NCI-H1105 treated with DMSO at 0.1 percent for 48 hours (cell line): ENCODE measurements at regions not wholly inside any gene's neighbourhood (a gene's known extent, or its start where the extent isn't known, plus 50 kb on each side); places are given as distances from the start of the nearest gene placed in this dataset.

Experiments
- DNase-seq: peaks from one replicate; lab custom pipeline; 2025; lab: John Stamatoyannopoulos, UW

DNA sequence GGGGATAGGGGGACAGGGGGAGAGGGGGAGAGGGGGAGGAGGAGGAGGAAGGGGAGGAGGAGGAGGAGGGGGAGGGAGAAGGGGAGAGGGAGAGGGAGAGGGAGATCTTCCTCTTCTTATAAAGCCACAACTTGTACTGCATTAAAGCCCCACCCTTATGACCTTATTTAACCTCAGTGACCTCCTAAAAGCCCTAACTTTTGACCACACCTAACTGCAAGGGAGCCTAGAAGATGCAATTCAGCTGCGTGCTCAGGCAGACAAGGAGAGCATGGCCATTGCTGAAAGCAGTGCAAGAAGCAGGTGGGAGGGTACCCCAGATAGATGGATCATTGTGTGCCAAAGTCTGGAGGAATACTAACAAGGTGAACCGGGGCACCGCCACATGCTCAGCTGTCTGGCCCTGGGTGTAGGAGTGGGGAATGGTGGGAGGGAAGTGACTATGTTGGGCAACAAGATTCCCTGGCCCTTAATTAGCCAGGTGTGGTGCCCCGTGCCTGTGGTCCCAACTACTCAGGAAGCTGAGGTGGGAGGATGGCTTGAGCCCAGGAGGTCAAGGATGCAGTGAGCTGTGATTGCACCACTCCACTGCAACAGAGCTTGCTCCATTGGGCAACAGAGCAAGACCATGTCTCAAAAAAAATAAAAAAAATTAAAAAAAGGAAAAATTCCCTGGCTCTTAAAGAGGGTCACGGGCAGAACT is 125.4 kb upstream of the BOD1 start:
- no peak for DNase-seq

GRCh38 chr5:173742432-173742816 is 126.0 kb upstream of the BOD1 start:
- DNase-seq = no peak

DNA sequence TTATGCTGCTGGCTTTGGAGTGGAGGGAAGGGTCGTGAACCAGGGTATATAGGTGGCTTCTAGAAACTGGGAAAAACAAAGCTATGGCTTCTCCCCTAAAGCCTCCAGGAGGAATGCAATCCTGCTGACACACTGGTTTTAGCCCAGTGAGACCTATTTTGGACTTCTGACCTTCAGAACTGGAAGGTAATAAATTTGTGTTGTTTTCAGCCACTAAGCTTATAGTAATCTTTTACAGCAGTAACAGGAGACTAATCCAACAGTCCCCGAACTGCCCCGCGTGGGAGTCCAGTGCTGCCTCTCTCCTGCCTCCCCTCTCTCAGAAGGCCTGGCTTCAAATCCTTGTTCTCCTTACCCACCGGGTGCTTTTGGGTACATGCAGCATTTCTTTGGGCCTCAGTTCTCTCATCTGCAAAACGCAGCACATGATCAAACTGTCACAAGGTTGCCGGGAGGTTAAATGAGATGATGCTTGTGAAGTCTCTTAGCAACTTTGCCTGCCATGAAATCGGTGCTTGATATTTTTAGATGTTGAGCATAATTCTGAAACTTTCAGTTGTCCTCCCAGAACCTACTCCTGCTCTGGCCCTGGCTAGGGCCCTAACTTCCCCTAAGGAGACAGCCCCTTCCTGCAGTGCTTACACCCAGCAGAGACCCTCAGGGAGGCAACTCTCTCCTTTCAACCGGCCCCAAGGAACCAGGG is 127.3 kb upstream of the BOD1 start:
- DNase-seq = no peak

GRCh38 chr5:173744551-173744950 is 128.1 kb upstream of the BOD1 start:
- DNase-seq = no peak

DNA sequence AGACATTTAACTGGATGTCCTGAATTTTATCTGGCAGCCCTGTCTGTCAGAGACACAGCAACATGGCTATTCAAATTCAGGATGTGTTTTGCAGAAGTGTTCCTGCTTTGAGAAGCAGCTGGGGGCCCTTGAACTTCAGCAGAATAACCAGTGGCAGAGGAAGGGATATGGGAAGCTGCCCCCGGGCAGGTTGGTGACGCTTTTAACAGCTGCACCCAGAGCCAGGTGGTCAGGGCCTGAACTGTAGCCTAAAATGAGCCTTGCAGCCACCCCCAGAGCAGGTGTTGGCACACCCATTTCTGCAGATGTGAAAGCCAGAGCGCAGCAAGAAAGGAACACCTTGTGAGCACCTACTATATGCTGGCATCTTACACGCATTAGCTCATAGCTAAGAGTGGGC is 128.7 kb upstream of the BOD1 start:
- DNase-seq = peak; percentile 68

DNA sequence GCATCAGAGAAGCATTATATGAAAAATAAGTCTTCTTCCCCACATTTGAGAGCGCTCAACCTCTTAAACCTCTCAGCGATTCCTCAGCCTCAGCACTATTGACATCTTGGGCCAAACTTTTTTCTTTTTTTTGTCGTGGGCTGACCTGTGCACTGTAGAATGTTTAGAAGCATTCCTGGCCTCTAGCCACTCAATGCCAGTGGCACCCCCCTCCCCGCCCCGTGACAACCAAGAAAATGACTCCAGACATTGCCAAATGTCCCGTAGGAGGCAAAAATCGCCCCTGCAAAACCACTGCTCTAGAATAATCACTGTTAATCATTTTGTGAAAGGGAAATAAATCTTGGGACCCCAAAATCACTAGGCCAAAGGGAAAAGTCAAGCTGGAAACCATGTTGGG is 129.1 kb upstream of the BOD1 start:
- DNase-seq = no peak

GRCh38 chr5:173746047-173746646 is 129.7 kb upstream of the BOD1 start:
- DNase-seq = no peak

GRCh38 chr5:173747876-173748275 is 131.4 kb upstream of the BOD1 start:
- DNase-seq = no peak

DNA sequence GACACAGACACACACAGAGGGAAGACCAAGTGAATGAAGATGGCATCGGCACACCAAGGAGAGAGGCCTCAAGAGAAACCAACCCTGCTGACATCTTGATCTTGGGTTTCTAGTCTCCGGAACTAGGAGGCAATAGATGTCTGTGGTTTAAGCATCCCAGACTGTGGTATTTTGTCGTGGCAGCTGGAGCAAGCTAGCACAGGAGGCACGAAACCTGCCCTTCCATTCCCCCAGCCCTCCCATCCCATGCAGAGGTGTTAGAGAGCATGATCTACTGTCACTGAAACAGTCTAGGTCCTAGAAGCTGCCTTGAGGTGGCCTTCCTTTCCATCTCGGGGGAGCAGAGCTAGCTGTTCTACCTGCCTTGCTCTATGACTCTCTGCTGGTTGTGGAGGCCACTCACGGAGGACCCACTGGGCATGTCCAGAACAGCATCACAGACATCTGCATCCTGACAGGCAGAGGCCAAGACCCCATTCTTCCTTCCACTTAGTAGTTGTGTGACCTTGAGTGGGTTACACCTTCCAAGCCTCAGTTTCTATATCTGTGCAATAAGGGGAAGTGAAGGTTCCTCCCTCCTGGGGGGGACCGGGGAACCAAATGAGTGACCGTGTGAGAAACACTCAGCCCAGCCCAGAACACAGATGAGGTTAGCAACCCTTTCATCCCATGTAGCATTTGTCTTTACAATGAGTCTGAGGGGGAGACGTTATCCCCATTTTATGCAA is 134.3 kb upstream of the BOD1 start:
- DNase-seq = no peak

DNA sequence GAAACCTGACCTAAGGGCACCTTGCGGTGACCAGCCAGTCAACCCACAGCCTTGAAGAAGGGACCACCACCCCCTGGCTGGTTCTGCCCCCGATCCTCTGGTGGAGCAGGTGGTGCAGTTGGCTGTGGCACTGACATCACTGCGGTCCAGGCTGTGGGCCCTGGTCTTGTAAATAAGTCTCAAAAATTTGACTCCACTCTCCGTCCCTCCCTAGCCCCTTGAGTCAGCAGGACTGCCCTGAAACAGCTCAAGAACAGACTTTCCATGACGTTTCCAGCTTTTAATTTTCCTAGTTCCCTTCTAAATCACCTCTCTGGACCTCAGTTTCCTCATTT is 134.8 kb upstream of the BOD1 start:
- DNase-seq = no peak

- no peak for DNase-seq
Observed at GRCh38 chr5:173752653-173753052, 135.5 kb upstream of the CPEB4 start.

DNA sequence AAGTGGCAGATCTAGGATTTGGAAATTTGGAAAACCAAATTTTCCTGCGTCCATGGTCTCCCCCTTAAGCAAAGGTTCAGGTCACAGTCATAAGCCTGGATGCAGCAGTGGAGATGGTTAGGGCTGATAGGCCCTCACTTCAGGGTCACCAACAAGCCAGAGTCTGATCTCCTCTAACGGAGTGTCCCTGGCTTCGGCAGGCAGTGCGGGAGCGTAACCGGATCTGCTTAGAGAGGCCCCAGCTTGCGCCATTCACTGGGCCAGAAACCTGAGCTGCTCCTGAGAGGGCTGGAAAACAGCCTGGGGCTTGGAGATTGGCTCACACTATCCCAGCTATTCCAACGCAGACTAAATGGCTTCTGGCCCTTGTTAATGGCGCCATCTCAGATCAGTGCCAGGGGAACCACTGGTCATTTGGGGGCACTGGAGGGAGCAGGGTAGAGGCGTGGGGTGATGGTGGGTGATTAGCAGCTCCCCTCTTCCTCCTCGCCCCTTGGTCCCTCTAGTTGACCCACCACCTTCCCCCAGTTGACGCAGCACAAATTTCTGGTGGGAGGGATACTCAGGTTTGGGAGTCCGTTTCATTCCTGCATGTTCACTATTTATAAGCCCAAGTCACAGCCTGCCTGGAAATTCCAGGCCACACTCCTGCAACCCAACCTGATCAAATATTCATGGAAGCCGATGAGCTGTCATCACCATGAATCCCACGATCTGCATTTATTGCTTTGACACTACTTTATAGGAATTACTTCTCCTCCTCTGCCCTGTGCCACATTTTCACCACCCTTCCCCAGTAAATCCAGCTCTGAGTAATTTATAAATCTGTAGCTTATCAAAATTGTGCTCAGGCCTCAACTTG is 134.6 kb upstream of the CPEB4 start:
- DNase-seq = no peak

- DNase-seq = no peak
Observed at GRCh38 chr5:173755319-173755718, 132.8 kb upstream of the CPEB4 start.

DNA sequence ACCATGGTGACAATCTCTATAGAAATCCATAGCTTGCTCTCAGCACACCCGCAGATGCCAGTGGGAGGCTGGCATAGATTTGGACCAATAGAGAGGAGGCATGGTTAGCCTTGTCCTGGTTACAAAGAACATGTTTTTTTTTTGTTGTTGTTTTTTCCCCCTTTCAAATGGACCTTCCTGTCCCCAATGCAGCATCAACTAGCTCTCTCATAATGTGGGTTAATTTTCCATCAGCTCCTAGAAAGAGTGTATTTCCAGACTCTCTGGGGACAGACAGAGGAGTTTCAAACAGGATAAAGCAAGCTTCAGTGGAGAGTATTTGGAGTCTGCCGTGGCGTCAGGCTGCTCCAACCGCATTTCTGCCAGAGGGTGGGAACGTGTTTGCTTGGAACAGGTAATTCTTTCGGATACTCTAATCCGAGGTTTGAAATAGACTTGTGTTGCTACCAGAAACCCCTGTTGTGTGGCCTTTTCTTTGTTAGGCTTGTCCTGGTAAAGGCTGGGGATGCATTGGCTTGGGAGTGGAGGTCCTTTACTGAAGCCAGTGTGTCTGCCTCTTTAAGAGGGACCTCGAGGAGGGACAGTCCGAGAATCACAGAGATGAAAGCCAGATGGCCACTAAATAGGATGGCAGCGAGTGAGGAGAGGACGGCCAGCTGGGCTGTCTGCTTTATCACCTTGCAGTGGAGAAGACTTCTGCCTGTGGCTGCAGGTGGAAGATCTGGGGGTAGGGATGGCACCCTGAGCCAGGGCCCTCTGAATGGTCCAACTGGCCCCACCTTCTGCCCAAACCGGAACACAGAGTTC is 130.5 kb upstream of the CPEB4 start:
- DNase-seq = no peak

GRCh38 chr5:173758676-173759075 is 129.5 kb upstream of the CPEB4 start:
- DNase-seq = no peak

DNA sequence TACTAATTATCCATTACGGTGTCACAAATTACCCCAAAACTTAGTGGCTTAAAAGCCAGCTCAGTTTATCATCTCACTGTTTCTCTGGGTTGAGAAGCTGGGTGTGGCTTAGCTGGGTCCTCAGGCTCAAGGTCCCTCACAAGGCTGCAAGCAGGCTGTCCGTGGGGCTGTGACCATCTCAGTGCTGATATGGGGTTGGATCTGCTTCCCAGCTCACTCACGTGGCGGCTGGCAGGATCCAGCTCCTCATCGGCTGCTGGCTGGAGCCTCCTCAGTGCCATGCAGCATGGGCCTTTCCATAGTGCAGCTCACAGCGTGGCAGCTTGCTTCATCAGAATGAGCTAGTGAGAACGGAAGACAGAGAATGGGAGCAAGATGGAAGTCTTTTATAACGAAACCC is 128.5 kb upstream of the CPEB4 start:
- no peak for DNase-seq

DNA sequence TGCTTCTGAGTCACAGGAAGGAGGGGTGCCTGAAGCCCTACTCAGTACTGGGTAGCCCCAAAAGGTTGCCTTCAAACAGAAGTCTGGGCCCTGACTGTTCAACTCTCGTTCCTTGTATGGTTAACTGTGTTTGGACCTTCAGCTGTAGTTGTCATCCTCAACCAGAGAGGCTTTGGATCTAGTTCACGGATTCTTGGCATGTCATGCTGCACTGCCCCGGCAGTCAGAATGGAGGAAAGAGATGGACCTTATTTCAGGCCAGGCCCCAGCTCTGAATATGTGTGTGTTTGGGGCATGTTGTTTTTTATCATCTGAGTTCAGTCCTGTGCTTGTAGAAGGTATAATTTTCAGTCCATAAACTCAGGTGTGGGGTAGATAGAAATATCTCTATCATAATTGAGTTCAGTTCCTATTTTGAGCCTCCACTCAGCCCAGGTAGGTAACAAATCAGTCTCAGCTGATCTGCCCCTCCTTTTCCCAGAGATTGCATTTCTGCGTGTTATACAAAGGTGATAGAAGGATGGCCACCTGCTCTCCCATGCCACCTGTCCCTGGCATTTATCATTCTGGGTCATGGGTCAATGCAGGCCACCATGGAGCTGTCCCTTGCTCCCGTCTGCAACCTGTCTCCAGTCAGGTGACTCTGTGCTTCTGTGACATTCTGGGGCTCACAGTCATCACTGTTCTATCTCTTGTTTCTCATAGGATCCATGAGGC is 127.5 kb upstream of the CPEB4 start:
- DNase-seq = no peak

DNA sequence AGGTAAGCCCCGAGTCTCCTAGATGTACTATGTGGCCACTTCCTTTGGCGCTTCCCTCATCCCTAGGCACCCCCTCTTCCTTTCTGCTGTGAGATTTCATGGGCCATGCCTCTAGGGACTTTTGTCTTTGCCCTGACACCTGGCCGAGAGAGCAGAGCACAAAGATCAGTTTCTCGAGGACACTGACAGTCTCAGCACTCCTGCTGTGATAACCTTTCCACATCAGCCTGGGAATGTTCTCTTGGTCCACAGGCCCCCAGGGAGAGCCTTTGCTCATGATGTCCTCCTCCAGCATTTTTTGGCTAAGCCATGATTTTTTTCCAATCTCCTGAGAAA is 127.0 kb upstream of the CPEB4 start:
- no peak for DNase-seq

DNA sequence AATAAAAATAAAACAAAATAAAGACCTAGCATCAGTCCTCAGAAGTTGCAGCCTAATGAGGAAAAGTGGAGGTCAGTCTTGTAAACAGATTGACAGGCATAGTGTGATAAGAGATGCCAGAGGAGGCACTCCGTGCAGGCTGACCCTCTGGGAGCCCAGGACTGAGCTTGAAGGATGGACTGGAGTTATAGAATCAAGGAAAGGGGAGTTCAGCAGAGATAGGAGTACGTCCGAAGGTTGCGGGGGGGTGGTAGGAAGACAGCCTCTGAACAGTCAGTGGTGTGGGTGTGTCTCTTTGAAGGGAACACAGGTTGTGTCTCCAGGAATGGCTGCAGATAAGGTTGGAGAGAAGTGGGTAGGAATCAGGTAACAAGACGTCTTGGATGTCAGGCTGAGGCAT is 126.1 kb upstream of the CPEB4 start:
- DNase-seq = no peak

DNA sequence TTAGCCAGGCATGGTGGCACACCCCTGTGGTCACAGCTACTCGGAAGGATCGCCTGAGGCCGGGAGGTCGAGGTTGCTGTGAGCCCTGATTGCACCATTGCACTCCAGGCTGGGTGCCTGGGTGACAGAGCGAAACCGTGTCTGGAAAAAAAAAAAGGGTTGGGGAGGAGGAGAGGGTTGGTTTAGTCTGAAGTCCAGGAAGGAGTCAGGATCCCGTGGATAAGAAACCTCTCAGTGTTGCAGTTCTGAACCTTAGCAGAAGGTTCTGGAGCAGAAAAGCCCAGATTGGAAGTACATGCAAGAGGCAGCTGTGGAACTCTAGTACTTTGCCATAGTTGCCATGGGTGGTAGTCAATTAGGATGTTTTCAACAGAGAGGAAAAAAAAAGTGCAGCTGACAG is 125.2 kb upstream of the CPEB4 start:
- DNase-seq = no peak

- no peak for DNase-seq
Observed at GRCh38 chr5:173763410-173763809, 124.7 kb upstream of the CPEB4 start.
